CD8-positive, alpha-beta memory T cell (primary cell): ENCODE measurements at regions not wholly inside any gene's neighbourhood (a gene's known extent, or its start where the extent isn't known, plus 50 kb on each side); places are given as distances from the start of the nearest gene placed in this dataset.
A peak's percentile ranks its signal among the peaks of the same experiment; 100 is the strongest.
"Not testable (repeated sequence)": the region's sequence is repeated elsewhere in the genome, so short reads cannot be mapped to it uniquely, and the experiment has no call there.

Source experiments
- CTCF ChIA-PET: fragments of 350-600 bp; sonication (Branson Sonifier 250); formaldehyde crosslinking; loops from one replicate; lab custom pipeline; 2021; ENCODE audit warnings: antibody characterized with exemption; lab: Charles Lee
- POLR2A ChIA-PET: fragments of 350-600 bp; sonication (Branson Sonifier 250); formaldehyde crosslinking; loops from one replicate; lab custom pipeline; 2021; ENCODE audit warnings: antibody characterized with exemption; lab: Charles Lee
- DNase-seq, 5 donors: peaks; one replicate each; pipeline versions ENCODE4 v3.0.0 to v3.0.0-alpha.2; 2020 to 2022; ENCODE audit warnings: mixed read lengths in 1 of 5
- H3K27ac ChIP-seq: one replicate; pipeline ENCODE4 v1.7.0; 2013; ENCODE audit warnings: low read depth, mild to moderate bottlenecking, low read length, moderate library complexity
- H3K27me3 ChIP-seq: 2 replicates; pipeline ENCODE4 v1.7.0; 2013; ENCODE audit warnings: low read length, mild to moderate bottlenecking; ENCODE audit not compliant: insufficient read depth, poor library complexity, severe bottlenecking
- H3K36me3 ChIP-seq: 2 replicates; pipeline ENCODE4 v1.7.0; 2013; ENCODE audit warnings: mild to moderate bottlenecking, low read length, moderate library complexity; ENCODE audit not compliant: insufficient read depth
- H3K4me1 ChIP-seq: 2 replicates; pipeline ENCODE4 v1.7.0; 2013; ENCODE audit warnings: mild to moderate bottlenecking, low read length, moderate library complexity; ENCODE audit not compliant: insufficient read depth
- H3K4me3 ChIP-seq: 2 replicates; pipeline ENCODE4 v1.7.0; 2013; ENCODE audit warnings: mild to moderate bottlenecking, low read length
- H3K9me3 ChIP-seq: 2 replicates; pipeline ENCODE4 v1.7.0; 2013; ENCODE audit warnings: mild to moderate bottlenecking, low read length
- H3K27ac Mint-ChIP-seq, 8 donors: one replicate each; pipeline ENCODE4 v1.8.0; 2020 to 2021; ENCODE audit warnings: mixed read lengths in 8 of 8, mild to moderate bottlenecking in 6 of 8, inconsistent platforms in 3 of 8, moderate library complexity in 3 of 8
- H3K27me3 Mint-ChIP-seq, 2 donors: one replicate each; pipeline ENCODE4 v1.8.0; 2020 to 2021; ENCODE audit warnings: mixed read lengths in 2 of 2, mild to moderate bottlenecking in 1 of 2, moderate library complexity in 1 of 2
- H3K36me3 Mint-ChIP-seq, 3 donors: one replicate each; pipeline ENCODE4 v1.8.0; 2020 to 2021; ENCODE audit warnings: mixed read lengths in 3 of 3, inconsistent platforms in 1 of 3, mild to moderate bottlenecking in 1 of 3
- H3K4me1 Mint-ChIP-seq, 3 donors: one replicate each; pipeline ENCODE4 v1.8.0; 2020 to 2021; ENCODE audit warnings: mixed read lengths in 3 of 3, inconsistent platforms in 1 of 3, mild to moderate bottlenecking in 1 of 3
- H3K4me3 Mint-ChIP-seq, 7 donors: one replicate each; pipeline ENCODE4 v1.8.0; 2020 to 2021; ENCODE audit warnings: mixed read lengths in 7 of 7, mild to moderate bottlenecking in 6 of 7, moderate library complexity in 4 of 7, inconsistent platforms in 2 of 7
- H3K9me3 Mint-ChIP-seq, 5 donors: one replicate each; pipeline ENCODE4 v1.8.0; 2020 to 2022; ENCODE audit warnings: mixed read lengths in 5 of 5, mild to moderate bottlenecking in 3 of 5, moderate library complexity in 2 of 5, inconsistent platforms in 1 of 5

GRCh38 chr2:83795777-83796176 is 663.3 kb downstream of the SUCLG1 start:
- Mint-ChIP-seq H3K36me3 (no peaks in the 10 kb centered on the region), H3K4me1 (no peaks in the 10 kb centered on the region), H3K27me3 (no peaks in the 10 kb centered on the region), H3K27ac (no peak overlapping the region), H3K9me3 (peaks cover 0 to 7% (median 0%) of the 10 kb centered on the region in 5 donors), H3K4me3 (no peak overlapping the region)
- ChIA-PET POLR2A (no interaction called here), CTCF (no interaction called here)
- Histone ChIP-seq H3K9me3 (no peaks in the 10 kb centered on the region), H3K27me3 (no peaks in the 10 kb centered on the region), H3K4me3 (no peak overlapping the region), H3K36me3 (no peaks in the 10 kb centered on the region), H3K4me1 (no peaks in the 10 kb centered on the region), H3K27ac (no peak overlapping the region)
- no peak for DNase-seq

DNA sequence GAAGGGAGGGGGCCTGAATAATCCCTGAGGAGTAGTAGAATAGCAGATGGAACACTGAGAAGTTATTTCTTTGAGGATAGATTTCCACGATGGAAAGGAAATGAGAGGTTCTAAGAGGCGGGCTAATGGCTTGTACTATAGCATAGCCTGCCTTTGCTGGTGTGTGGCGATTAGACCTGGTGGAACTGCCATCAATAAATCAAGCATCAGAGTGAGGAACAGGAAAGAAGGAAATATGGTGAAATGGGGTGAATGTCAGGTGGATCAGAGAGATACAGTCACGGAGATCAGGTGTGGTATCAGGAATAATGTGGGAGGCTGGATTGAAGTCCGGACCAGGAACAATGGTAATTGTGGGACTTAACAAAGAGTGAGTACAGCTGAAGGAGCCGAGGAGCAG is 668.6 kb downstream of the SUCLG1 start:
- H3K27me3 ChIP-seq, H3K4me3 ChIP-seq, POLR2A ChIA-PET, H3K9me3 ChIP-seq, H3K27ac ChIP-seq, H3K9me3 Mint-ChIP-seq, H3K4me3 Mint-ChIP-seq, H3K4me1 Mint-ChIP-seq, H3K27me3 Mint-ChIP-seq, H3K27ac Mint-ChIP-seq, H3K36me3 ChIP-seq, H3K36me3 Mint-ChIP-seq, CTCF ChIA-PET, DNase-seq, H3K4me1 ChIP-seq: not testable (repeated sequence)

GRCh38 chr2:83789674-83790073 is 669.4 kb downstream of the SUCLG1 start:
- H3K4me1 ChIP-seq, H3K4me1 Mint-ChIP-seq, CTCF ChIA-PET, H3K36me3 Mint-ChIP-seq, H3K36me3 ChIP-seq, H3K27me3 Mint-ChIP-seq, H3K9me3 ChIP-seq, DNase-seq, H3K27ac ChIP-seq, POLR2A ChIA-PET, H3K4me3 Mint-ChIP-seq, H3K27ac Mint-ChIP-seq, H3K9me3 Mint-ChIP-seq, H3K27me3 ChIP-seq, H3K4me3 ChIP-seq: not testable (repeated sequence)

- POLR2A ChIA-PET, H3K27me3 ChIP-seq, H3K9me3 ChIP-seq, H3K4me1 Mint-ChIP-seq, H3K4me3 ChIP-seq, H3K27me3 Mint-ChIP-seq, H3K4me1 ChIP-seq, H3K4me3 Mint-ChIP-seq, H3K36me3 ChIP-seq, H3K27ac Mint-ChIP-seq, H3K36me3 Mint-ChIP-seq, H3K9me3 Mint-ChIP-seq, H3K27ac ChIP-seq, DNase-seq, CTCF ChIA-PET: not testable (repeated sequence)
Measured at GRCh38 chr2:83788938-83789566, 670.0 kb downstream of the SUCLG1 start.

DNA sequence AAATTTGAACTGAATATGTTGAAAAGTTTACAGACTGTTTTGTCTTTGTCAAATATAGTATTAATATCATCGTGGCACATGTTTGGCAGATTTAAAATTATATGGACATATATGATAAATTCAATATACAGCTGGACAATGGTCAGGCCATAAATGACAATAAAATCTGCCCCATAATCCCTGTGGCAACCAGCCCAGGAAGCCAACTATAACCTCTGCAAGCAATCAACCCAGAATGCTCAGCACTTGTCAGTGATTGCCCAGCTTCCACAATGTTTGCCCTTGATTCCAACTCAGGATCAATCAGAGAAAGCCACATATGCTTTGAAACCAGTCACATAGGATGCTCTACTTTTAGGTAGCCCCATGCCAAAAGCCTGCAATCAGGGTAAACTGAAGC is 671.9 kb downstream of the SUCLG1 start:
- CTCF ChIA-PET = no interaction called here
- Mint-ChIP-seq H3K9me3 (peaks cover 0 to 11% (median 5%) of the 10 kb centered on the region in 5 donors), H3K4me1 (no peaks in the 10 kb centered on the region)

GRCh38 chr2:83786140-83786539 is 672.9 kb downstream of the SUCLG1 start:
- DNase-seq = no peak
- no peak overlapping the region for H3K4me3 ChIP-seq
- H3K27me3 ChIP-seq = no peaks in the 10 kb centered on the region
- POLR2A ChIA-PET = no interaction called here
- H3K27ac ChIP-seq = peak overlapping the region; percentile 20
- Mint-ChIP-seq H3K27me3 (no peaks in the 10 kb centered on the region), H3K4me3 (no peak overlapping the region), H3K9me3 (peaks cover 0 to 13% (median 8%) of the 10 kb centered on the region in 5 donors), H3K4me1 (no peaks in the 10 kb centered on the region), H3K27ac (no peak overlapping the region), H3K36me3 (no peaks in the 10 kb centered on the region)
- H3K36me3 ChIP-seq = no peaks in the 10 kb centered on the region
- no peaks in the 10 kb centered on the region for H3K4me1 ChIP-seq
- CTCF ChIA-PET = interaction anchor here (0.7 kb wide), 1 partner anchor 209 kb away, joined by 3 read pairs; no protein-coding TSS in a partner anchor
- no peaks in the 10 kb centered on the region for H3K9me3 ChIP-seq

More for the DNA sequence above, 671.9 kb downstream of the SUCLG1 start:
- DNase-seq = no peak
- H3K27ac Mint-ChIP-seq = no peak overlapping the region
- Histone ChIP-seq H3K4me3 (no peak overlapping the region), H3K27me3 (no peaks in the 10 kb centered on the region), H3K9me3 (no peaks in the 10 kb centered on the region), H3K4me1 (no peaks in the 10 kb centered on the region), H3K27ac (peak overlapping the region; percentile 20), H3K36me3 (no peaks in the 10 kb centered on the region)
- H3K36me3 Mint-ChIP-seq = no peaks in the 10 kb centered on the region
- no peaks in the 10 kb centered on the region for H3K27me3 Mint-ChIP-seq
- POLR2A ChIA-PET = no interaction called here
- no peak overlapping the region for H3K4me3 Mint-ChIP-seq

DNA sequence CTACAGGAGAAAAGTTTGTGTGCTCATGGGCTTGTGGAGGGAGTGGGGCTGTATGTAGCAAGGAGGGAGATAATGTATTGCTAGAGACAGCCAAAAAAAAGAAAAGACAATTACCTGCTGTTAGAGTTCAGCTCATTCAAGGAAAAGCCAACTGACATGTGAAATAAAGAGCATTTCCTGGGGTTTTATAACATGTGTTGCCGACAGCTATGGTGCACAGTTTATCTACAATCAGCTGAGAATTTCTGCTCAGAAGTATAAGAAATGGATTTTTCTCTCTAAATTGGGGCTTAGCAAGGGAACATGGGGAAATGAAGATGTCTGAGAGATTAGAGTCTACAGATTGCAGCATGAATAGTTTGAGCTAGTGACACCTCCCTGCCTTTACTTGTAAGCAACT is 674.1 kb downstream of the SUCLG1 start:
- no peaks in the 10 kb centered on the region for H3K27me3 ChIP-seq
- H3K27ac ChIP-seq = no peak overlapping the region
- no peaks in the 10 kb centered on the region for H3K36me3 Mint-ChIP-seq
- ChIA-PET POLR2A (no interaction called here), CTCF (no interaction called here)
- peaks cover 2 to 19% (median 8%) of the 10 kb centered on the region in 5 donors for H3K9me3 Mint-ChIP-seq
- DNase-seq = no peak
- no peaks in the 10 kb centered on the region for H3K36me3 ChIP-seq
- no peaks in the 10 kb centered on the region for H3K4me1 Mint-ChIP-seq
- H3K4me3 Mint-ChIP-seq = no peak overlapping the region
- H3K27ac Mint-ChIP-seq = no peak overlapping the region
- H3K9me3 ChIP-seq = no peaks in the 10 kb centered on the region
- H3K4me1 ChIP-seq = no peaks in the 10 kb centered on the region
- H3K4me3 ChIP-seq = no peak overlapping the region
- H3K27me3 Mint-ChIP-seq = no peaks in the 10 kb centered on the region

- DNase-seq = no peak
- Mint-ChIP-seq H3K4me1 (no peaks in the 10 kb centered on the region), H3K27me3 (no peaks in the 10 kb centered on the region), H3K27ac (no peak overlapping the region), H3K4me3 (no peak overlapping the region), H3K36me3 (no peaks in the 10 kb centered on the region), H3K9me3 (peaks cover 2 to 22% (median 8%) of the 10 kb centered on the region in 5 donors)
- H3K4me3 ChIP-seq = no peak overlapping the region
- no peak overlapping the region for H3K27ac ChIP-seq
- H3K4me1 ChIP-seq = no peaks in the 10 kb centered on the region
- no peaks in the 10 kb centered on the region for H3K27me3 ChIP-seq
- ChIA-PET POLR2A (no interaction called here), CTCF (no interaction called here)
- H3K36me3 ChIP-seq = no peaks in the 10 kb centered on the region
- no peaks in the 10 kb centered on the region for H3K9me3 ChIP-seq
Measured at GRCh38 chr2:83784315-83784714, 674.8 kb downstream of the SUCLG1 start.

- Mint-ChIP-seq H3K4me1 (no peaks in the 10 kb centered on the region), H3K27ac (no peak overlapping the region), H3K36me3 (no peaks in the 10 kb centered on the region), H3K4me3 (no peak overlapping the region), H3K27me3 (no peaks in the 10 kb centered on the region), H3K9me3 (peaks cover 2 to 27% (median 6%) of the 10 kb centered on the region in 5 donors)
- CTCF ChIA-PET = no interaction called here
- DNase-seq = no peak
- no peaks in the 10 kb centered on the region for H3K9me3 ChIP-seq
- POLR2A ChIA-PET = no interaction called here
- no peak overlapping the region for H3K27ac ChIP-seq
- H3K27me3 ChIP-seq = no peaks in the 10 kb centered on the region
- no peaks in the 10 kb centered on the region for H3K4me1 ChIP-seq
- H3K36me3 ChIP-seq = no peaks in the 10 kb centered on the region
- no peak overlapping the region for H3K4me3 ChIP-seq
Measured at GRCh38 chr2:83782122-83782521, 677.0 kb downstream of the SUCLG1 start.
